Progenitor cell of endocrine pancreas (in vitro differentiated cells): ENCODE measurements at regions not wholly inside any gene's neighbourhood (a gene's known extent, or its start where the extent isn't known, plus 50 kb on each side); places are given as distances from the start of the nearest gene placed in this dataset.
"Not testable (repeated sequence)": the region's sequence is repeated elsewhere in the genome, so short reads cannot be mapped to it uniquely, and the experiment has no call there.

Experiments used
- DNase-seq: peaks from one replicate; pipeline ENCODE4 v3.0.0; 2021; ENCODE audit warnings: low spot score; ENCODE audit not compliant: unreplicated experiment
- H3K27ac Mint-ChIP-seq: 2 replicates; pipeline ENCODE4 v1.8.0; 2021; ENCODE audit warnings: mild to moderate bottlenecking, moderate library complexity, mixed read lengths
- H3K27me3 Mint-ChIP-seq: 2 replicates; pipeline ENCODE4 v1.8.0; 2021; ENCODE audit warnings: mixed read lengths
- H3K36me3 Mint-ChIP-seq: 2 replicates; pipeline ENCODE4 v1.8.0; 2022; ENCODE audit warnings: mixed read lengths; ENCODE audit not compliant: insufficient read depth
- H3K4me1 Mint-ChIP-seq: 2 replicates; pipeline ENCODE4 v1.8.0; 2021; ENCODE audit warnings: low read depth, mixed read lengths
- H3K4me3 Mint-ChIP-seq: 2 replicates; pipeline ENCODE4 v1.8.0; 2021; ENCODE audit warnings: low read depth, mild to moderate bottlenecking, moderate library complexity, mixed read lengths
- H3K9me3 Mint-ChIP-seq: 2 replicates; pipeline ENCODE4 v1.8.0; 2021; ENCODE audit warnings: low read depth, mixed read lengths
- CTCF ChIP-seq: fragments of 200-600 bp; sonication (generic); IDR thresholded peaks from one replicate; pipeline ENCODE4 v1.5.0; 2021; ENCODE audit warnings: antibody characterized with exemption, mild to moderate bottlenecking; ENCODE audit not compliant: unreplicated experiment

GRCh38 chr7:131687296-131687695 lies 130.9 kb upstream of the PODXL start:
- Mint-ChIP-seq H3K4me1 (peaks cover 1% of the 10 kb centered on the region), H3K4me3 (no peak overlapping the region), H3K27ac (no peak overlapping the region), H3K36me3 (no peaks in the 10 kb centered on the region), H3K27me3 (peaks cover 31% of the 10 kb centered on the region), H3K9me3 (no peaks in the 10 kb centered on the region)
- no peak for DNase-seq
- no peak for TF ChIP-seq CTCF

GRCh38 chr7:131686833-131687232 lies 130.4 kb upstream of the PODXL start:
- no peak for TF ChIP-seq CTCF
- no peak overlapping the region for H3K27ac Mint-ChIP-seq
- H3K4me1 Mint-ChIP-seq, result no peaks in the 10 kb centered on the region
- no peaks in the 10 kb centered on the region for H3K36me3 Mint-ChIP-seq
- peaks cover 26% of the 10 kb centered on the region for H3K27me3 Mint-ChIP-seq
- no peaks in the 10 kb centered on the region for H3K9me3 Mint-ChIP-seq
- DNase-seq, result no peak
- no peak overlapping the region for H3K4me3 Mint-ChIP-seq

- no peak overlapping the region for H3K4me3 Mint-ChIP-seq
- peaks cover 13% of the 10 kb centered on the region for H3K27me3 Mint-ChIP-seq
- H3K4me1 Mint-ChIP-seq, result no peaks in the 10 kb centered on the region
- TF ChIP-seq CTCF, result no peak
- no peak overlapping the region for H3K27ac Mint-ChIP-seq
- no peaks in the 10 kb centered on the region for H3K36me3 Mint-ChIP-seq
- H3K9me3 Mint-ChIP-seq, result peaks cover 3% of the 10 kb centered on the region
- no peak for DNase-seq
Measured at GRCh38 chr7:131683536-131684125, 127.2 kb upstream of the PODXL start.

- no peaks in the 10 kb centered on the region for H3K36me3 Mint-ChIP-seq
- H3K9me3 Mint-ChIP-seq, result peaks cover 3% of the 10 kb centered on the region
- H3K4me3 Mint-ChIP-seq, result no peak overlapping the region
- H3K4me1 Mint-ChIP-seq, result no peaks in the 10 kb centered on the region
- no peak for TF ChIP-seq CTCF
- H3K27ac Mint-ChIP-seq, result no peak overlapping the region
- H3K27me3 Mint-ChIP-seq, result peaks cover 8% of the 10 kb centered on the region
- DNase-seq, result no peak
Measured at GRCh38 chr7:131681961-131682360, 125.5 kb upstream of the PODXL start.

GRCh38 chr7:131679071-131679470 lies 122.6 kb upstream of the PODXL start:
- not testable (repeated sequence) for H3K4me1 Mint-ChIP-seq, H3K27ac Mint-ChIP-seq, H3K27me3 Mint-ChIP-seq, DNase-seq, H3K9me3 Mint-ChIP-seq, H3K36me3 Mint-ChIP-seq, H3K4me3 Mint-ChIP-seq

GRCh38 chr7:131676850-131677249 lies 120.4 kb upstream of the PODXL start:
- not testable (repeated sequence) for H3K9me3 Mint-ChIP-seq, DNase-seq, H3K4me3 Mint-ChIP-seq, H3K4me1 Mint-ChIP-seq, H3K36me3 Mint-ChIP-seq, H3K27ac Mint-ChIP-seq
- peaks cover 11% of the 10 kb centered on the region for H3K27me3 Mint-ChIP-seq
